ENCODE measurements at regions not wholly inside any gene's neighbourhood (a gene's known extent, or its start where the extent isn't known, plus 50 kb on each side); places are given as distances from the start of the nearest gene placed in this dataset.

DNA sequence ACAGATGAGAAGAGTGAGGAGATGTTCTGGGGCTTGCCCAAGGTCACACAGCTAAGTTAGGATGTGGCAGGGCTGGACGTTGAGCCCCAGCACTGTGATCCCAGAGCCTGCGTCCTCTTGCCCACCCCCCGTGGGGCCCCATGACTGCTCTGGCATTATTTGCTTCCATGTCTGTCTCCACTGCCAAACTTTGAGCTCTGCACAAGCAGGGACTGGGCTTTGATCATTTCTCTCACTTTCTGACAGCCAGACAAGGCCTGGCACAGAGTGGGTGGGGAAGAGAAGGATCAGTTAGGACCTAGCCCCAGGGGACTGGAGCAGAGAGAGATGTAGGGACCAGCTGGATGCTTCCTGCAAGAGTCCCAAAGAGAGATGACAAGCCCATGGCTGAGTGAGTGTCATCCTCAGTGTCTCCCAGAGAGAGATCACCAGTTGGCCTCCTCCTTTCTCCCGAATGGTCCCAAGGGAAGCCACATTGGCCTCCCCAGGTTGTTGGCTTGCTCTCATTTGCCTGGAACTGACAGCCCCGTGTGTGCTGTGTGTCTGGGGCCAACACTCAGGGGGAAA lies 126.7 kb upstream of the PWP1 start:
- Mint-ChIP-seq H3K27ac (0 out of 2 replicates have a peak overlapping the region, but pooled peaks have one; percentile 65), H3K27me3 (ENCODE audit: insufficient read depth, low read depth, poor library complexity) (peaks cover 3% of the 10 kb centered on the region), H3K4me3 (no peak overlapping the region), H3K36me3 (ENCODE audit: low read depth) (no peaks in the 10 kb centered on the region), H3K4me1 (peaks cover 10% of the 10 kb centered on the region), H3K9me3 (peaks cover 8% of the 10 kb centered on the region; the same call in 2 of the 3 replicates)
- Histone ChIP-seq H3K4me1 (ENCODE audit: insufficient read depth) (no peaks in the 10 kb centered on the region), H2AFZ (no peak overlapping the region), H3K27me3 (ENCODE audit: insufficient read depth) (no peaks in the 10 kb centered on the region), H3F3A (replicated peaks; ENCODE audit: low read depth) (no peaks in the 10 kb centered on the region), H3K4me2 (no peak overlapping the region), H3K4me3 (no peak overlapping the region), H3K36me3 (ENCODE audit: insufficient read depth) (no peaks in the 10 kb centered on the region), H3K9me2 (ENCODE audit: insufficient read depth) (no peaks in the 10 kb centered on the region), H4K20me1 (replicated peaks; ENCODE audit: insufficient read depth) (no peaks in the 10 kb centered on the region), H3K79me2 (replicated peaks; ENCODE audit: insufficient read depth) (no peaks in the 10 kb centered on the region), H3K27ac (ENCODE audit: low read depth) (no peak overlapping the region)
- DNase-seq (ENCODE audit: low spot score), result no peak
- ATAC-seq, result no peak
- TF ChIP-seq ZNF114 (CRISPR knock-in tag; IDR thresholded peaks at IDR 0.05) (no peak), JUNB (IDR thresholded peaks at IDR 0.05; ENCODE audit: unreplicated experiment) (no peak), CREB1 (CRISPR knock-in tag; IDR thresholded peaks at IDR 0.05; ENCODE audit: low read depth) (no peak), ETS1 (IDR thresholded peaks at IDR 0.05) (no peak), ZNF331 (CRISPR knock-in tag; IDR thresholded peaks at IDR 0.05; ENCODE audit: low read depth) (no peak), POLR2AphosphoS5 (IDR thresholded peaks at IDR 0.05; ENCODE audit: low read depth) (no peak), NANOG (IDR thresholded peaks at IDR 0.05; ENCODE audit: borderline replicate concordance) (no peak), EZH2 (IDR thresholded peaks at IDR 0.05; ENCODE audit: low read depth, unreplicated experiment) (no peak), EZH2phosphoT487 (IDR thresholded peaks at IDR 0.05; ENCODE audit: unreplicated experiment) (no peak)
- TF ChIP-seq, protein P1, sequence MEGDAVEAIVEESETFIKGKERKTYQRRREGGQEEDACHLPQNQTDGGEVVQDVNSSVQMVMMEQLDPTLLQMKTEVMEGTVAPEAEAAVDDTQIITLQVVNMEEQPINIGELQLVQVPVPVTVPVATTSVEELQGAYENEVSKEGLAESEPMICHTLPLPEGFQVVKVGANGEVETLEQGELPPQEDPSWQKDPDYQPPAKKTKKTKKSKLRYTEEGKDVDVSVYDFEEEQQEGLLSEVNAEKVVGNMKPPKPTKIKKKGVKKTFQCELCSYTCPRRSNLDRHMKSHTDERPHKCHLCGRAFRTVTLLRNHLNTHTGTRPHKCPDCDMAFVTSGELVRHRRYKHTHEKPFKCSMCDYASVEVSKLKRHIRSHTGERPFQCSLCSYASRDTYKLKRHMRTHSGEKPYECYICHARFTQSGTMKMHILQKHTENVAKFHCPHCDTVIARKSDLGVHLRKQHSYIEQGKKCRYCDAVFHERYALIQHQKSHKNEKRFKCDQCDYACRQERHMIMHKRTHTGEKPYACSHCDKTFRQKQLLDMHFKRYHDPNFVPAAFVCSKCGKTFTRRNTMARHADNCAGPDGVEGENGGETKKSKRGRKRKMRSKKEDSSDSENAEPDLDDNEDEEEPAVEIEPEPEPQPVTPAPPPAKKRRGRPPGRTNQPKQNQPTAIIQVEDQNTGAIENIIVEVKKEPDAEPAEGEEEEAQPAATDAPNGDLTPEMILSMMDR (conservative IDR thresholded peaks at IDR 0.05; ENCODE audit: low read depth in 2 of 2), result no peak
- TF ChIP-seq, protein P2, sequence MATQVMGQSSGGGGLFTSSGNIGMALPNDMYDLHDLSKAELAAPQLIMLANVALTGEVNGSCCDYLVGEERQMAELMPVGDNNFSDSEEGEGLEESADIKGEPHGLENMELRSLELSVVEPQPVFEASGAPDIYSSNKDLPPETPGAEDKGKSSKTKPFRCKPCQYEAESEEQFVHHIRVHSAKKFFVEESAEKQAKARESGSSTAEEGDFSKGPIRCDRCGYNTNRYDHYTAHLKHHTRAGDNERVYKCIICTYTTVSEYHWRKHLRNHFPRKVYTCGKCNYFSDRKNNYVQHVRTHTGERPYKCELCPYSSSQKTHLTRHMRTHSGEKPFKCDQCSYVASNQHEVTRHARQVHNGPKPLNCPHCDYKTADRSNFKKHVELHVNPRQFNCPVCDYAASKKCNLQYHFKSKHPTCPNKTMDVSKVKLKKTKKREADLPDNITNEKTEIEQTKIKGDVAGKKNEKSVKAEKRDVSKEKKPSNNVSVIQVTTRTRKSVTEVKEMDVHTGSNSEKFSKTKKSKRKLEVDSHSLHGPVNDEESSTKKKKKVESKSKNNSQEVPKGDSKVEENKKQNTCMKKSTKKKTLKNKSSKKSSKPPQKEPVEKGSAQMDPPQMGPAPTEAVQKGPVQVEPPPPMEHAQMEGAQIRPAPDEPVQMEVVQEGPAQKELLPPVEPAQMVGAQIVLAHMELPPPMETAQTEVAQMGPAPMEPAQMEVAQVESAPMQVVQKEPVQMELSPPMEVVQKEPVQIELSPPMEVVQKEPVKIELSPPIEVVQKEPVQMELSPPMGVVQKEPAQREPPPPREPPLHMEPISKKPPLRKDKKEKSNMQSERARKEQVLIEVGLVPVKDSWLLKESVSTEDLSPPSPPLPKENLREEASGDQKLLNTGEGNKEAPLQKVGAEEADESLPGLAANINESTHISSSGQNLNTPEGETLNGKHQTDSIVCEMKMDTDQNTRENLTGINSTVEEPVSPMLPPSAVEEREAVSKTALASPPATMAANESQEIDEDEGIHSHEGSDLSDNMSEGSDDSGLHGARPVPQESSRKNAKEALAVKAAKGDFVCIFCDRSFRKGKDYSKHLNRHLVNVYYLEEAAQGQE (IDR thresholded peaks at IDR 0.05; ENCODE audit: unreplicated experiment), result no peak

Measured in GM23338 (cell line).